ENCODE measurements at regions not wholly inside any gene's neighbourhood (a gene's known extent, or its start where the extent isn't known, plus 50 kb on each side); places are given as distances from the start of the nearest gene placed in this dataset.

GRCh38 chr12:75702477-75703093 lies 191.2 kb upstream of the KRR1 start:
- TF ChIP-seq CTCF (IDR thresholded peaks at IDR 0.05; ENCODE audit: low read depth, low read length): no peak
- TF ChIP-seq EZH2phosphoT487 (IDR thresholded peaks at IDR 0.05; ENCODE audit: low read depth): no peak
- no peak overlapping the region for H3K9ac ChIP-seq (ENCODE audit: low read length)
- H4K20me1 ChIP-seq (ENCODE audit: insufficient read depth, low read length): no peaks in the 10 kb centered on the region
- no peaks in the 10 kb centered on the region for H3K9me3 ChIP-seq (ENCODE audit: insufficient read depth, low read length)
- H3K27ac ChIP-seq (ENCODE audit: low read length): no peak overlapping the region
- no peak overlapping the region for H3K4me3 ChIP-seq (ENCODE audit: low read length)
- no peaks in the 10 kb centered on the region for H3K79me2 ChIP-seq (ENCODE audit: low read length)
- no peaks in the 10 kb centered on the region for H3K4me1 ChIP-seq (ENCODE audit: low read length)
- H3K36me3 ChIP-seq (replicated peaks; ENCODE audit: low read depth, low read length): no peaks in the 10 kb centered on the region
- no peaks in the 10 kb centered on the region for H3K27me3 ChIP-seq (ENCODE audit: low read depth, low read length)
- no peak overlapping the region for H2AFZ ChIP-seq (ENCODE audit: low read depth, low read length)
- no peak overlapping the region for H3K4me2 ChIP-seq (ENCODE audit: low read length)

GRCh38 chr12:75701859-75702258 lies 190.4 kb upstream of the KRR1 start:
- TF ChIP-seq EZH2phosphoT487 (IDR thresholded peaks at IDR 0.05; ENCODE audit: low read depth) (no peak), CTCF (IDR thresholded peaks at IDR 0.05; ENCODE audit: low read depth, low read length) (no peak)
- Histone ChIP-seq H3K9me3 (ENCODE audit: insufficient read depth, low read length) (no peaks in the 10 kb centered on the region), H3K4me1 (ENCODE audit: low read length) (no peaks in the 10 kb centered on the region), H3K9ac (ENCODE audit: low read length) (no peak overlapping the region), H3K27me3 (ENCODE audit: low read depth, low read length) (no peaks in the 10 kb centered on the region), H3K4me3 (ENCODE audit: low read length) (no peak overlapping the region), H3K27ac (ENCODE audit: low read length) (no peak overlapping the region), H3K36me3 (replicated peaks; ENCODE audit: low read depth, low read length) (no peaks in the 10 kb centered on the region), H3K79me2 (ENCODE audit: low read length) (no peaks in the 10 kb centered on the region), H2AFZ (ENCODE audit: low read depth, low read length) (no peak overlapping the region), H4K20me1 (ENCODE audit: insufficient read depth, low read length) (no peaks in the 10 kb centered on the region), H3K4me2 (ENCODE audit: low read length) (no peak overlapping the region)

DNA sequence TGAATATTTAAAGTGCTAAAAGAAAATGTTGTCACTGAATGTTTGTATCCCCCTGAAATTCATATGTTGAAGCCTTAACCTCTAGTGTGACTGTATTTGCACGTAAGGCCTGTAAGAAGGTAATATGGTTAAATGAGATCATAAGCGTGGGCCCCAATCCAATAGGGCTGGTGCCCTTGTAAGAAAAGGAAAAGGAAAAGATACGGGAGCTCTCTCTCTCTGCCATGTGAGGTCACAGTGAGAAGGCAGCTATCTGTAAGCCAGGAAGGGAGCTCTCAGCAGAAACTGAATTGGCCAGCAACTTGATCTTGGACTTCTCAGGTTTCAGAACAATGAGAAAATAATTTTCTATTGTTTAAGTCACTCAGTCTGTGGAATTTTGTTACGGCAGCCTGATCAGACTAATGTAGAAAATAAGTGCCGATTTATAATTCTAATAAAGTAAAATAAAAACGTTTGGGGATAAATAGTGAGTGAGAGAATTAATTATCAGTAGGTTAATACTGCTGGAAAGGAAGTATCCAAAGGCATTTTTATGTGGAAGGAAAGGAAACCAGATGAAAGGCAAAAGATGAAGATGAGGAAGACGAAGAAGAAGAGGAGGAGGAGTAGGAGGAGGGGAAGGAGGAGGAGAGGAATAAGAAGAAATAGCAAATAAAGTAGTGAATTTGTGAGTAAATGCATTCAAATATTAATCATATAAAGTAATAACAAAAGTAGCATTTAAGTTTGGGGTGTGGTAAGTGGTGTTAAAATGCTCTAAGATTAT lies 188.5 kb upstream of the KRR1 start:
- Histone ChIP-seq H3K27ac (ENCODE audit: low read length) (no peak overlapping the region), H3K4me1 (ENCODE audit: low read length) (no peaks in the 10 kb centered on the region), H2AFZ (ENCODE audit: low read depth, low read length) (no peak overlapping the region)

More for the DNA sequence above, 188.5 kb upstream of the KRR1 start:
- TF ChIP-seq CTCF (IDR thresholded peaks at IDR 0.05; ENCODE audit: low read depth, low read length) (no peak), EZH2phosphoT487 (IDR thresholded peaks at IDR 0.05; ENCODE audit: low read depth) (no peak)
- Histone ChIP-seq H3K27me3 (ENCODE audit: low read depth, low read length) (no peaks in the 10 kb centered on the region), H3K9ac (ENCODE audit: low read length) (no peak overlapping the region), H3K36me3 (replicated peaks; ENCODE audit: low read depth, low read length) (no peaks in the 10 kb centered on the region), H4K20me1 (ENCODE audit: insufficient read depth, low read length) (no peaks in the 10 kb centered on the region), H3K4me3 (ENCODE audit: low read length) (no peak overlapping the region), H3K9me3 (ENCODE audit: insufficient read depth, low read length) (no peaks in the 10 kb centered on the region), H3K79me2 (ENCODE audit: low read length) (no peaks in the 10 kb centered on the region), H3K4me2 (ENCODE audit: low read length) (no peak overlapping the region)
